ENCODE measurements at regions not wholly inside any gene's neighbourhood (a gene's known extent, or its start where the extent isn't known, plus 50 kb on each side); places are given as distances from the start of the nearest gene placed in this dataset.

GRCh38 chr3:17942856-17943255, 200.4 kb upstream of the TBC1D5 start:
- TF ChIP-seq ZNF274 (IDR thresholded peaks at IDR 0.05; ENCODE audit: low read depth, low read length) (no peak), SUZ12 (IDR thresholded peaks at IDR 0.05; ENCODE audit: extremely low read depth, insufficient read depth, insufficient read length) (no peak)
